ENCODE measurements at regions not wholly inside any gene's neighbourhood (a gene's known extent, or its start where the extent isn't known, plus 50 kb on each side); places are given as distances from the start of the nearest gene placed in this dataset.

DNA sequence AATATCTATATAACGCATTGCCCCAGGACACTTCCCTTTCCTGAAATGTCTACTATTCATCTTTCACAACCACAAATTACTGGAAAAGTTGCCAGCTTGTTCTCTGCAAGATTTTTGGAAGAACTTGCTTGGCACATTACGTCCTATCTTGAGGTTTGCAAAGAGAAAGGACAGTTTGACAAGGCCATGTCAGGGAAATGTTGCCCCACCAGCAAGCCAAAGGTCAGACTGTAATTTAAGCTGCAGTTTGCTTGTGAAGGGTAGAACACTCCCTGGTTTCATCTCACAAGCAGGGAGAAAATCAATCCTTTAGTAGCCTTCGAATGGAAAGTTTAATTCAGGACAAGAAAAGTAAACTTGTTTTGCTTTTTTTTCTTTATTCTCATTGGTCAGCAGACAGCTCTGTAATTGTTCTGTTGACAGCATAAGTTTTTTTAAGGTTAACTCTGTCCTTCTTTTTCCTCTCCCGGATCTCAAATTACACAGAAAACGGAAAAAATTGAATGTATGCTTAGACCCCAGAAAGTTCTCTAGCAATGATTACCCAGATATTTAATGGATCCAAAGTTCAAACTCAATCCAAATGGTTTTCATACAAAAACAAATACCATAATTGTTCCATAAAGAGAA is 541.8 kb upstream of the NRSN1 start:
- Histone ChIP-seq H3K4me1 (ENCODE audit: insufficient read depth, low read length) (no peaks in the 10 kb centered on the region), H3T11ph (ENCODE audit: low read length) (no peak overlapping the region), H2BK15ac (ENCODE audit: low read depth, low read length) (no peak overlapping the region), H3K79me2 (ENCODE audit: insufficient read depth, low read length) (no peaks in the 10 kb centered on the region), H2BK20ac (ENCODE audit: low read depth, low read length, poor library complexity, severe bottlenecking) (no peak overlapping the region), H4K20me1 (ENCODE audit: control insufficient read depth, insufficient read depth, insufficient read length) (no peaks in the 10 kb centered on the region), H4K5ac (ENCODE audit: insufficient read length, low read depth, low read length) (no peak overlapping the region), H3K23me2 (ENCODE audit: insufficient read length, low read depth, low read length, poor library complexity, severe bottlenecking) (no peaks in the 10 kb centered on the region), H3K4me2 (ENCODE audit: insufficient read depth, insufficient read length, low read length) (no peak overlapping the region), H3K27me3 (ENCODE audit: insufficient read depth, low read length) (no peaks in the 10 kb centered on the region), H3K27ac (ENCODE audit: insufficient read length, low read depth, low read length) (no peak overlapping the region), H2AK5ac (ENCODE audit: insufficient read length, low read length) (no peak overlapping the region), H3K56ac (ENCODE audit: insufficient read length, low read depth, low read length) (no peak overlapping the region), H3K9me3 (ENCODE audit: control insufficient read depth, low read depth, low read length) (no peaks in the 10 kb centered on the region), H2BK5ac (ENCODE audit: insufficient read length, low read length) (no peak overlapping the region), H3K14ac (ENCODE audit: insufficient read depth, low read length) (no peak overlapping the region), H4K8ac (replicated peaks; ENCODE audit: insufficient read length, low read depth, low read length) (no peak overlapping the region), H2BK120ac (ENCODE audit: low read depth, low read length, poor library complexity, severe bottlenecking) (no peak overlapping the region), H3K79me1 (ENCODE audit: insufficient read depth, low read depth, low read length, poor library complexity, severe bottlenecking) (no peaks in the 10 kb centered on the region), H3K18ac (ENCODE audit: insufficient read length, low read depth, low read length) (no peak overlapping the region), H2AFZ (ENCODE audit: low read length) (no peak overlapping the region), H4K91ac (ENCODE audit: insufficient read length, low read depth, low read length) (no peak overlapping the region), H3K23ac (ENCODE audit: insufficient read length, low read depth, low read length) (no peak overlapping the region), H2BK12ac (ENCODE audit: insufficient read length, low read depth, low read length) (no peak overlapping the region), H3K9ac (ENCODE audit: extremely low read depth, insufficient read length, low read length) (no peak overlapping the region), H3K4ac (ENCODE audit: low read depth, low read length) (no peak overlapping the region)
- DNase-seq, result no peak
- no CpG with 5 or more reads among the region's 5 CpGs for WGBS (ENCODE audit: extremely low coverage, insufficient read length, low lambda C conversion rate)
- no peak overlapping the region; a peak in 1 of 7 replicates for H3K27ac Mint-ChIP-seq
- no peak overlapping the region for H3K4me3 Mint-ChIP-seq
- TF ChIP-seq CTCF (conservative IDR thresholded peaks at IDR 0.05), result no peak
- no peaks in the 10 kb centered on the region; the same call in 1 of the 2 replicates for H3K27me3 Mint-ChIP-seq (ENCODE audit: low read depth)
- 0 out of 5 replicates have a peak, but pooled peaks cover 0 to 2% of the 10 kb centered on the region in 2 experiments for H3K9me3 Mint-ChIP-seq
- H3K4me1 Mint-ChIP-seq, result no peaks in the 10 kb centered on the region
- no peaks in the 10 kb centered on the region for H3K36me3 Mint-ChIP-seq (ENCODE audit: insufficient read depth in 1 of 3, low read depth in 3 of 3)
